Calu3 (cell line): ENCODE measurements at regions not wholly inside any gene's neighbourhood (a gene's known extent, or its start where the extent isn't known, plus 50 kb on each side); places are given as distances from the start of the nearest gene placed in this dataset.

Experiments used
- BruUV-seq: library from RNA; stranded (reverse); fragments of 400-500 nt; replicated peaks from 2 replicates; lab custom pipeline; 2021; lab: Mats Ljungman, UMichigan
- CTCF ChIA-PET: fragments of 300-600 bp; sonication (Branson Sonifier 250); formaldehyde crosslinking; loops from one replicate; lab custom pipeline; 2022; ENCODE audit warnings: antibody characterized with exemption; lab: Charles Lee
- DNase-seq: peaks from one replicate; pipeline ENCODE4 v3.0.0; 2022
- H3K27ac Mint-ChIP-seq: one replicate; pipeline ENCODE4 v1.8.0; 2022; ENCODE audit warnings: mixed read lengths; ENCODE audit not compliant: unreplicated experiment
- H3K27me3 Mint-ChIP-seq: one replicate; pipeline ENCODE4 v1.8.0; 2022; ENCODE audit warnings: mixed read lengths; ENCODE audit not compliant: unreplicated experiment
- H3K36me3 Mint-ChIP-seq: one replicate; pipeline ENCODE4 v1.8.0; 2022; ENCODE audit warnings: mild to moderate bottlenecking, moderate library complexity, mixed read lengths; ENCODE audit not compliant: insufficient read depth, unreplicated experiment
- H3K4me1 Mint-ChIP-seq: one replicate; pipeline ENCODE4 v1.8.0; 2022; ENCODE audit warnings: mild to moderate bottlenecking, low read depth, mixed read lengths; ENCODE audit not compliant: unreplicated experiment
- H3K4me3 Mint-ChIP-seq: one replicate; pipeline ENCODE4 v1.8.0; 2022; ENCODE audit warnings: mild to moderate bottlenecking, low read depth, moderate library complexity, mixed read lengths; ENCODE audit not compliant: unreplicated experiment
- H3K9me3 Mint-ChIP-seq: one replicate; pipeline ENCODE4 v1.8.0; 2022; ENCODE audit warnings: low read depth, mixed read lengths; ENCODE audit not compliant: unreplicated experiment
- CTCF ChIP-seq: fragments of 200-600 bp; IDR thresholded peaks from one replicate; pipeline ENCODE4 v1.8.0; 2022; ENCODE audit warnings: antibody characterized with exemption; ENCODE audit not compliant: unreplicated experiment
- intact Hi-C: fragments of 100-400 bp; cut with micrococcal nuclease; formaldehyde crosslinking; loops from one replicate; pipeline ENCODE4 v1.10.0; 2022; ENCODE audit not compliant: unreplicated experiment

- H3K4me3 Mint-ChIP-seq: no peak overlapping the region
- no peaks in the 10 kb centered on the region for H3K9me3 Mint-ChIP-seq
- H3K27ac Mint-ChIP-seq: no peak overlapping the region
- intact Hi-C loops: no loop called here
- no TSS peak for BruUV-seq
- no peak for DNase-seq
- CTCF ChIA-PET: no interaction called here
- peaks cover 12% of the 10 kb centered on the region for H3K36me3 Mint-ChIP-seq
- TF ChIP-seq CTCF: no peak
- no peaks in the 10 kb centered on the region for H3K27me3 Mint-ChIP-seq
- H3K4me1 Mint-ChIP-seq: no peaks in the 10 kb centered on the region
These were observed 61.8 kb downstream of the SHANK2 start for GRCh38 chr11:71190551-71190950.

GRCh38 chr11:71189768-71190315 is 62.5 kb downstream of the SHANK2 start:
- Mint-ChIP-seq H3K4me1 (no peaks in the 10 kb centered on the region), H3K9me3 (no peaks in the 10 kb centered on the region), H3K4me3 (no peak overlapping the region), H3K27me3 (no peaks in the 10 kb centered on the region), H3K27ac (no peak overlapping the region), H3K36me3 (peaks cover 14% of the 10 kb centered on the region)
- intact Hi-C loops: no loop called here
- no peak for TF ChIP-seq CTCF
- DNase-seq: no peak
- CTCF ChIA-PET: no interaction called here
- no TSS peak for BruUV-seq

- no peak overlapping the region for H3K4me3 Mint-ChIP-seq
- H3K27ac Mint-ChIP-seq: no peak overlapping the region
- no peaks in the 10 kb centered on the region for H3K9me3 Mint-ChIP-seq
- BruUV-seq: no TSS peak
- no peaks in the 10 kb centered on the region for H3K27me3 Mint-ChIP-seq
- no peak for TF ChIP-seq CTCF
- H3K36me3 Mint-ChIP-seq: peaks cover 19% of the 10 kb centered on the region
- CTCF ChIA-PET: no interaction called here
- no peak for DNase-seq
- H3K4me1 Mint-ChIP-seq: no peaks in the 10 kb centered on the region
- intact Hi-C loops: no loop called here
These were observed 63.2 kb downstream of the SHANK2 start for GRCh38 chr11:71188886-71189767.

GRCh38 chr11:71188073-71188472 is 64.3 kb downstream of the SHANK2 start:
- Mint-ChIP-seq H3K27me3 (no peaks in the 10 kb centered on the region), H3K4me1 (no peaks in the 10 kb centered on the region), H3K9me3 (no peaks in the 10 kb centered on the region), H3K27ac (no peak overlapping the region), H3K4me3 (no peak overlapping the region), H3K36me3 (peaks cover 19% of the 10 kb centered on the region)
- CTCF ChIA-PET: no interaction called here
- intact Hi-C loops: no loop called here
- BruUV-seq: no TSS peak
- no peak for DNase-seq
- no peak for TF ChIP-seq CTCF
